ENCODE measurements at regions not wholly inside any gene's neighbourhood (a gene's known extent, or its start where the extent isn't known, plus 50 kb on each side); places are given as distances from the start of the nearest gene placed in this dataset.

- no peaks in the 10 kb centered on the region for H3K36me3 ChIP-seq (ENCODE audit: insufficient read depth, low read depth, low read length)
- H3K4me3 ChIP-seq (ENCODE audit: low read length): no peak overlapping the region
- H3K9me3 ChIP-seq (ENCODE audit: insufficient read depth, low read depth, low read length): no peaks in the 10 kb centered on the region
- H3K9ac ChIP-seq (ENCODE audit: low read depth, low read length): no peak overlapping the region
- no peak overlapping the region for H3K27ac ChIP-seq (ENCODE audit: low read length)
- no peaks in the 10 kb centered on the region for H3K27me3 ChIP-seq (ENCODE audit: insufficient read depth, low read length)
- no peaks in the 10 kb centered on the region for H3K4me1 ChIP-seq (ENCODE audit: insufficient read depth, low read length)
Measured at GRCh38 chr6:169907419-169908115, 156.1 kb downstream of the ERMARD start.

- H3K27ac ChIP-seq (ENCODE audit: low read length): no peak overlapping the region
- no peaks in the 10 kb centered on the region for H3K4me1 ChIP-seq (ENCODE audit: insufficient read depth, low read length)
- no peaks in the 10 kb centered on the region for H3K36me3 ChIP-seq (ENCODE audit: insufficient read depth, low read depth, low read length)
- no peak overlapping the region for H3K4me3 ChIP-seq (ENCODE audit: low read length)
- H3K9ac ChIP-seq (ENCODE audit: low read depth, low read length): no peak overlapping the region
- H3K9me3 ChIP-seq (ENCODE audit: insufficient read depth, low read depth, low read length): no peaks in the 10 kb centered on the region
- H3K27me3 ChIP-seq (ENCODE audit: insufficient read depth, low read length): no peaks in the 10 kb centered on the region
Measured at GRCh38 chr6:169906688-169907418, 155.4 kb downstream of the ERMARD start.

- no peak overlapping the region for H3K27ac ChIP-seq (ENCODE audit: low read length)
- no peaks in the 10 kb centered on the region for H3K36me3 ChIP-seq (ENCODE audit: insufficient read depth, low read depth, low read length)
- H3K9me3 ChIP-seq (ENCODE audit: insufficient read depth, low read depth, low read length): no peaks in the 10 kb centered on the region
- no peaks in the 10 kb centered on the region for H3K27me3 ChIP-seq (ENCODE audit: insufficient read depth, low read length)
- H3K9ac ChIP-seq (ENCODE audit: low read depth, low read length): no peak overlapping the region
- H3K4me1 ChIP-seq (ENCODE audit: insufficient read depth, low read length): no peaks in the 10 kb centered on the region
- H3K4me3 ChIP-seq (ENCODE audit: low read length): no peak overlapping the region
Measured at GRCh38 chr6:169906004-169906687, 154.7 kb downstream of the ERMARD start.

GRCh38 chr6:169905041-169905807 is 153.8 kb downstream of the ERMARD start:
- no peaks in the 10 kb centered on the region for H3K27me3 ChIP-seq (ENCODE audit: insufficient read depth, low read length)
- no peaks in the 10 kb centered on the region for H3K9me3 ChIP-seq (ENCODE audit: insufficient read depth, low read depth, low read length)
- no peaks in the 10 kb centered on the region for H3K36me3 ChIP-seq (ENCODE audit: insufficient read depth, low read depth, low read length)
- no peak overlapping the region for H3K9ac ChIP-seq (ENCODE audit: low read depth, low read length)
- H3K4me3 ChIP-seq (ENCODE audit: low read length): no peak overlapping the region
- H3K27ac ChIP-seq (ENCODE audit: low read length): no peak overlapping the region
- no peaks in the 10 kb centered on the region for H3K4me1 ChIP-seq (ENCODE audit: insufficient read depth, low read length)

GRCh38 chr6:169904051-169904922 is 152.9 kb downstream of the ERMARD start:
- Histone ChIP-seq H3K36me3 (ENCODE audit: insufficient read depth, low read depth, low read length) (no peaks in the 10 kb centered on the region), H3K9ac (ENCODE audit: low read depth, low read length) (no peak overlapping the region), H3K27ac (ENCODE audit: low read length) (no peak overlapping the region), H3K9me3 (ENCODE audit: insufficient read depth, low read depth, low read length) (no peaks in the 10 kb centered on the region), H3K27me3 (ENCODE audit: insufficient read depth, low read length) (no peaks in the 10 kb centered on the region), H3K4me1 (ENCODE audit: insufficient read depth, low read length) (no peaks in the 10 kb centered on the region), H3K4me3 (ENCODE audit: low read length) (no peak overlapping the region)

GRCh38 chr6:169903122-169903521 is 151.7 kb downstream of the ERMARD start:
- Histone ChIP-seq H3K36me3 (ENCODE audit: insufficient read depth, low read depth, low read length) (no peaks in the 10 kb centered on the region), H3K27ac (ENCODE audit: low read length) (no peak overlapping the region), H3K9ac (ENCODE audit: low read depth, low read length) (no peak overlapping the region), H3K9me3 (ENCODE audit: insufficient read depth, low read depth, low read length) (no peaks in the 10 kb centered on the region), H3K27me3 (ENCODE audit: insufficient read depth, low read length) (no peaks in the 10 kb centered on the region), H3K4me1 (ENCODE audit: insufficient read depth, low read length) (no peaks in the 10 kb centered on the region), H3K4me3 (ENCODE audit: low read length) (no peak overlapping the region)

GRCh38 chr6:169902604-169903003 is 151.2 kb downstream of the ERMARD start:
- Histone ChIP-seq H3K9me3 (ENCODE audit: insufficient read depth, low read depth, low read length) (no peaks in the 10 kb centered on the region), H3K27me3 (ENCODE audit: insufficient read depth, low read length) (no peaks in the 10 kb centered on the region), H3K4me3 (ENCODE audit: low read length) (no peak overlapping the region), H3K9ac (ENCODE audit: low read depth, low read length) (no peak overlapping the region), H3K36me3 (ENCODE audit: insufficient read depth, low read depth, low read length) (no peaks in the 10 kb centered on the region), H3K27ac (ENCODE audit: low read length) (no peak overlapping the region), H3K4me1 (ENCODE audit: insufficient read depth, low read length) (no peaks in the 10 kb centered on the region)

- Histone ChIP-seq H3K4me1 (ENCODE audit: insufficient read depth, low read length) (no peaks in the 10 kb centered on the region), H3K9me3 (ENCODE audit: insufficient read depth, low read depth, low read length) (no peaks in the 10 kb centered on the region), H3K27ac (ENCODE audit: low read length) (no peak overlapping the region), H3K4me3 (ENCODE audit: low read length) (no peak overlapping the region), H3K27me3 (ENCODE audit: insufficient read depth, low read length) (no peaks in the 10 kb centered on the region), H3K36me3 (ENCODE audit: insufficient read depth, low read depth, low read length) (no peaks in the 10 kb centered on the region), H3K9ac (ENCODE audit: low read depth, low read length) (no peak overlapping the region)
Measured at GRCh38 chr6:169902070-169902469, 150.6 kb downstream of the ERMARD start.

GRCh38 chr6:169899481-169900145 is 148.2 kb downstream of the ERMARD start:
- H3K27ac ChIP-seq (ENCODE audit: low read length): no peak overlapping the region
- H3K36me3 ChIP-seq (ENCODE audit: insufficient read depth, low read depth, low read length): no peaks in the 10 kb centered on the region
- no peaks in the 10 kb centered on the region for H3K4me1 ChIP-seq (ENCODE audit: insufficient read depth, low read length)
- no peak overlapping the region for H3K9ac ChIP-seq (ENCODE audit: low read depth, low read length)
- H3K9me3 ChIP-seq (ENCODE audit: insufficient read depth, low read depth, low read length): no peaks in the 10 kb centered on the region
- no peak overlapping the region for H3K4me3 ChIP-seq (ENCODE audit: low read length)
- no peaks in the 10 kb centered on the region for H3K27me3 ChIP-seq (ENCODE audit: insufficient read depth, low read length)

- Histone ChIP-seq H3K9ac (ENCODE audit: low read depth, low read length) (no peak overlapping the region), H3K27me3 (ENCODE audit: insufficient read depth, low read length) (no peaks in the 10 kb centered on the region), H3K36me3 (ENCODE audit: insufficient read depth, low read depth, low read length) (no peaks in the 10 kb centered on the region), H3K4me1 (ENCODE audit: insufficient read depth, low read length) (no peaks in the 10 kb centered on the region), H3K4me3 (ENCODE audit: low read length) (no peak overlapping the region), H3K27ac (ENCODE audit: low read length) (no peak overlapping the region), H3K9me3 (ENCODE audit: insufficient read depth, low read depth, low read length) (no peaks in the 10 kb centered on the region)
Measured at GRCh38 chr6:169898788-169899480, 147.5 kb downstream of the ERMARD start.

Data from iPS-20b (cell line).